GM12872 (cell line): ENCODE measurements at regions not wholly inside any gene's neighbourhood (a gene's known extent, or its start where the extent isn't known, plus 50 kb on each side); places are given as distances from the start of the nearest gene placed in this dataset.

Experiments used
- CTCF ChIP-seq: IDR thresholded peaks from 3 replicates; pipeline ENCODE4 v1.5.1; 2011; ENCODE audit warnings: low read depth, mild to moderate bottlenecking, low read length, moderate library complexity; ENCODE audit not compliant: insufficient read depth

- TF ChIP-seq CTCF, result no peak
Observed at GRCh38 chr5:44969825-44970224, 161.1 kb downstream of the MRPS30 start.

- no peak for TF ChIP-seq CTCF
Observed at GRCh38 chr5:44974813-44975212, 166.1 kb downstream of the MRPS30 start.

GRCh38 chr5:44981708-44982107, 173.0 kb downstream of the MRPS30 start:
- TF ChIP-seq CTCF, result no peak

- no peak for TF ChIP-seq CTCF
Observed at GRCh38 chr5:44983006-44983405, 174.3 kb downstream of the MRPS30 start.

- no peak for TF ChIP-seq CTCF
Observed at GRCh38 chr5:44987026-44987425, 178.3 kb downstream of the MRPS30 start.

GRCh38 chr5:44991693-44992092, 182.9 kb downstream of the MRPS30 start:
- TF ChIP-seq CTCF, result no peak

GRCh38 chr5:44993286-44993685, 184.5 kb downstream of the MRPS30 start:
- TF ChIP-seq CTCF, result no peak

- no peak for TF ChIP-seq CTCF
Observed at GRCh38 chr5:44997506-44997905, 188.8 kb downstream of the MRPS30 start.
